ENCODE measurements at regions not wholly inside any gene's neighbourhood (a gene's known extent, or its start where the extent isn't known, plus 50 kb on each side); places are given as distances from the start of the nearest gene placed in this dataset.

DNA sequence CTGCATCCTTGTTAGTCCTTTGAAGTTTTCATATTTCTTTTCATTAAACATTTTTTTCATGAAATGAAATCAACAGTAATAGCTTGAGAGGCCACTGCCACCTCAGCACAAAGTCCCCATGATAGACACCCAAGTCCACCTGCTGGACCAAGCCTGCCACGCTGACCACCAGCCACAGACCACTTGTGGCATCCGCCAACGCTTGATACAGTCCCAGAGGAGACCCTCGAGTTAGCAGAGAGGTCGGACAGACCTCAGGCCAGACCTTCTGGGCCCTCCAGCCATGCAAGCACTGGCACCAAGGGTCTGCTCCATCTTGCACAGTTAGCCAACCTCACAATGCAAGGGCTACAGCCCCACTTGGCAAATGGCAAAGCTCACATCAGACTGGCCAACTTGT is 91.8 kb upstream of the RTL6 start:
- DNase-seq: no peak

DNA sequence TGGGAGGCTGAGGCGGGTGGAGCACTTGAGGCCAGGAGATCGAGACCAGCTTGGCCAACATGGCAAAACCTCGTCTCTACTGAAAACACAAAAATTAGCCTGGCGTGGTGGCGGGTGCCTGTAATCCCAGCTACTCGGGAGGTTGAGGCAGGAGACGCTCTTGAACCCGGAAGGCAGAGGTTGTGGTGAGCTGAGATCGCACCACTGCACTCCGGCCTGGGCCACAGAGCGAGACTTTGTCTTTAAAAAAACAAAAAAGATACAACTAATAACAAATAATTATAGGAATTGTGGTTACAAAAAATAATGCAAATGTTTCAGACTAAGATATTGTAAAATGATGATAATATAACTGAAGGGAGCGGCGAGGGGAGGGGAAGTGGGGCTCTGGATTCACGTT is 90.3 kb upstream of the RTL6 start:
- DNase-seq: no peak

DNA sequence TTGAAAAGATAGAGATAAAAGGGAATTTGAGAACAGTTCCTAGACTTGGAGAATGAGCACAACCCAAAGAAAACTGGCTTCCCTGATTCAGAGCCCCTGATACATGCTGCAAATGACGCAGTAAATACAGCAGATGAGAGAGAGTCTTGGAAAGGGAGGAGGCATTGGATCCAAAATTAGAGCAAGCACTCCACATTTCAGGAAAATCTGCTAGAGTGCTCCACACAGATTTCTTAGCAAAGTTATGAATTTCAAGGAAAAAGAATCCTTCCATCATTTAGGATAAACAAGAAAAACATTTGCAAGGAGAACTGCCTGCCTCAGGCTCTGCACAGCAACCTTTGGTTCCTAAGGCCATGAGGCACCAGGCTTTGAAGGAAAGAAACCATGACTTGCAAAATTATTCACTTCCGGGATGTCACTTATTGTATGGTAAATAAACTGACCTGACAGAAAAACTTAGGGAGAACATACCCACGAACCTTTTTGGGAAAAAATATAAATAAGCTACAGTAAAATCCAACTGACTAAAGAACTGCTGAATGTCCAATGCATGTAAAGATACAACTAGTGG is 89.8 kb upstream of the RTL6 start:
- DNase-seq: no peak

DNA sequence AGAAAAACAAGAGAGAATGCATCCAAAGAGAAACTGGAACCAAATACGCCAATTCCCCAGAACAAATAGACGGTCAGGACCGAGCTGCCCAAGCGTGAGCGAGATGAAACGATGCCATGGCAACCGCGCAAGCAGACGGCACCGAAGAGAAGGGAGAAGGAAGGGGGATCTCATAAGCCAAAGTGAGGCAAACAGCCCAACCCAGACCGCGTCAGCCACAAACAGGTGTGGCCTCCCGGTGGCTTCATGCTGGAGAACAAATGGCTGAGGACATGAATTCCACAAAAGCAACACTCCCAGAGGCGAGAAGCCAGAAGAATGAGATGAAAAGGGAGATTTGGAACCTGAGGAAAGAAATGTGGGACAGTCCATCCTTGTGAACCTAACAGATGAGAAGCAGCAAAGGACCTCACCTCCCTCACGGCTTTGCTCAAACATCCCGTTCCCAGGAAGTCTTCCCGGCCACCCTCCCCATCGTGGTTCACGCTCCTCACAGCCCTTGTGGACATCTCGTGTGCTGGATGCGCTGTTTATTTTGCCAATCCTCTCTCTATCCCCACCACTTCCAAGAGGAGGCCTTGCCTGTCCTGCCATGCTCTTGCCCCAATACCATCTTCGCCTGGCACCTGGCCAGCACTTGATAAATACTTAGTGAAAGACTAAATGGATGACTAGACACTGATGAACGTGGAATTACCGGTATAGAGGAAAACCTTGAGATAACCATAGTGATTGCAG is 89.1 kb upstream of the RTL6 start:
- no peak for DNase-seq

DNA sequence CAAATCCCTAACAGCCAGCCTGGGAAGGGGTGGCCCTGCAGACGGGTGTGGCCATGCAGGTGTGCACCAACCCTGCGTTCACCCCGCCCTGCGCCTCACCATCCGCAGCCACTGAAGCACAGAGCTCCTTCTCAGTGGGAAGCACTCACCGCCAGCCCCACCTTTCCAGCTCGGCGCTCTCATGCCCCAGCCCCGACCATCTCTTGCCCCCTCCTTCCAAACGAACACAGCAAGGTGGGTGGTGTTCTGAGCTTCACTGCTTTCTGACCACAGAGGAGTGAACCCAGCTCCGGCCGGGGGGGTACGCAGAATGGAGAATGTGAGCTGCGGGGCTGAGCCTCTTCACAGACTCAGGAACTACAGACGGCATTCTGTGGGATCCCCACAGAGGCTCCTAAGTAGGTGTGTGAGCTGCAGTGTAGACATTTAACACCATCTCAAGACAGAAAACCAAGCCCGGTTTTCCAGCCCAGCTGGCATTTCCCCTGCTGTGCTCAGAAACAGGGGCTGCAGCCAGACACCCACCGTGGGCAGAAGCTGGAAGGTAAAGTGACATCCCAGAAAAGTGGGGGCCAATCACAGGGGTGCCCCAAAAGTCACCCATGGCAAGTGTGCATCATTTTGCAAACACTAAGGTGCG is 88.4 kb upstream of the RTL6 start:
- no peak for DNase-seq

DNA sequence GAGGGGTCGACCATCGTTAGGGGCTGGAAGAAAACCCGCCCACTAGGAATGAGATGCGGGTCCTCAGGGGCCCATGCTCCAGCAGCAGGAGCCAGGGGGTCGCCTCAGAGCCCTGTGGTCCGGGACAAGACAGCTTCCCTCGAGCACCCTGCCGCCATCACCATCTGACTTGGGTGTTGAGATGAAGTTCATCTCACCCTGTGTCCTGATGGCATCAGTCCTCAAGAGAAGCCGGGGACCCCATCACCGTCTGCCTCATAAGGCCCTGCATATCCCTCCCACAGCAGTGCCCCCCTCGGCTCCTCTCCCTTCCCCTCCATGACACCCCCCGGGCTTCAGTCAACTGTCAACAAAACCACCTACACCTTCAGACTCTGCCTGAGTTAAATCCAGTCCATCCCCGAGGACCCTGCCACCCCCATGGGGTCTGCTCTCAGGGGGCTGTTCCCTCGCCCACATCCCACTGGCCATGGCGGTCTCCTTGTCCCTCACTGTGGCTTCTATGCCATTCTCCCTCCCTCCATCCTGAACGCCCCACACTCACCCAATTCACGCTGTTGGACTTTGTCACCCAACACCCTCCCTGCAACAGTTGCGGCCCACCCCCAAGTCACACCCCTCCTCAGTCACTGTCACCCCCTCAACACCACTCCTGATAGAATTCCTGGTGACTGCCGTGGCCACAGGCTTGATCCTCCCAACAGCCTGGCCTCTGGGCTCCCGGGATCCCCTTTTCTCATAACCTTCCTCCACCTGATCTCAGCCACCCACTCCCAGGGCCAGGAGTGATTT is 87.7 kb upstream of the RTL6 start:
- no peak for DNase-seq

DNA sequence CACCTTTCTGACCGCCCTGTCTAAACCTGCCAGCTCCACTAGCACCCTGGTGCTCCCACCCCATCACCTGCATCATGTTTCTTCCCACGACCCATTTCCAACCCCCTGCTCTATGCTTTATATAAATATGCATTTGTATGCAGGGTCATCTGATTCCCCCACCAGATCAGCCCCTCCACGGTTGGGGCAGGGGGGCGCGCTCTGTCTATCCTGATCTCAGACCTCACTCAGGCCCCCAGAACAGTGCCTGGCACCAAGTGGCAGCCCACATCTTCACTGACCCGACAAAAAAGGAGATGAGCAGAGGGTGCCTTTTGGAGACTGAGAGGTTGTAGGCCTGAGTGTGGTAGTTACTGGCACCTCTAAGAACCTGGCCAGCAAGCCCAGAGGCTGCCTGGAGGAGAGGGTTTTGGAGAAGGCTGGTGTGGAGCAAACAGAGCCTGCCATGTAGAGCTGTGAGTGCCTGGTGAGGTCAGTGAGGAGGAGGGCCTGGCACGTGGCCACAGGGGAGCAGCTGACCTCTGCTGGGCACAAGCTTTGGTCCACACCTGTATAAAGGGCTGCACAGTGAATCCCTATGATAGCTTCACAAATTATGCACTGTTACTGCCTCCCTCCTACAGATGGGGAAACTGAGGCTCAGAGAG is 86.3 kb upstream of the RTL6 start:
- DNase-seq: no peak

DNA sequence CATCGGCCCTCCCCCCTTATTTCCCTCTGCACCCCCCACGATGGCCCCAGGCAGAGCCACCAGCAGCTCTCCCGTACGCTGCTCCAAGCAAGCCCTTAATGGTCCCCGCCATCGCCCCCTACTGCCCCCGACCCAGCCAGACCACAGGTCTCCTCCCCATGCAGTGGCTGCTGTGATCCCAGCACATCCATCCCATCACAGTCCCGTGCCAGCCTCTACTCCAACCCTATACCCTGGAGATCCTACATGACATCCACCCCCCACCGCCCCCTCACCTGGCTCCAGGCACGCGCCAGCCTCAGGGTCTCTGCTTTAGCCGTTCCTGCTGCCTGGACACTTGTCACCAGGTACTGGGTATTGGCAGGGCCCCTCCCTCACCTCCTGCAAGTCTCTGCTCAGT is 85.8 kb upstream of the RTL6 start:
- DNase-seq: no peak

DNA sequence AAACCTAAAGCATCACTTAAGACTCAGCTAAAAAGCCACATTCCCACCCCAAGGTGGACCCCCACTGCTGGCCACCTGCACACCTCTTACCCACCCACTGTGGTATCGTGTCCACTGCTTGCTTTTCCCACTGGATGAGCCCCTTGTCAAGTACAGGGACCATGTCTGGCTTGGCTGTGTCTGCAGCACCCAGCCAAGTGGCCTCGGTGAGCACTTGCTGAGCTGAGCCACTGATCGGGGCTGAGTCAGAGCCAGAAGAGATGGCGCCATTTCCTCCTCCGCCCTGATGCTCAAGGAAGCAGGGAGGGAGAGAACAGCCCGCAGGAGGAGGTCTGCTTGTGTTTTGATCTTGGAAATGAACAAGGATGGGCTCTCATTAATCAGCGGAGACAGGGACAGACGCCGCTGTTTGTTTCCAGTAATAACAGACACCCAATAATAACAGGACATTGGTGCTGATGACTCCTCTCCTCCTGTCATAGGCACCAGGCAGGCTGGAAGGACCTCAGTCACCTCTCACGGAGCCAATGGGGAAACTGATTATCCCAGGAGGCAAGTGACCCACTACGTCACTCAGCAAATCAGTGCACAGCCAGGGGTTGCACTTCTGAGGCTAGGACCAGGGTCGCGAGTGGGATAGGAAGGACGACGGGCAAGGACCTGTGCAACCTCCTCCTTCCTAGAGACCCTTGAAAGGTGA is 85.2 kb upstream of the RTL6 start:
- no peak for DNase-seq

DNA sequence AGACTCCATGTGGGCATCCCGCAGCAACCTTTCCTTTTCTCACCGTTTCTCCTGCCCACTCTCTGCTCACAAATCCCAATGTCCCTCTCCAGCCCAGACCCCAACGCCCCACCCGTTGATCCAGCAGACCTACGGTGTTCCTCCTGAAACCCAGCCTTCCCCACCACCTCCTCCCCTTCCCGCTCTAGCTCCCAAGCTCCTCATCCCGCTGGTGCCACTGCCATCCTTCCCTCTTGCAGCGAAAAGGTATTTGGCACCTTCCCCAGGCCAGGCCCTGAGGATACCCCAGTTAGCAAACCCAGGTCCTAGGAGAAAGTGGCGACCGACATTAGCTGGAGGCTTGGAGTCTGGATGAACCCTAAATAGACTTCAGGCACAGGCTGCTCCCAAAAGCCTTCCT is 84.0 kb upstream of the RTL6 start:
- no peak for DNase-seq

DNA sequence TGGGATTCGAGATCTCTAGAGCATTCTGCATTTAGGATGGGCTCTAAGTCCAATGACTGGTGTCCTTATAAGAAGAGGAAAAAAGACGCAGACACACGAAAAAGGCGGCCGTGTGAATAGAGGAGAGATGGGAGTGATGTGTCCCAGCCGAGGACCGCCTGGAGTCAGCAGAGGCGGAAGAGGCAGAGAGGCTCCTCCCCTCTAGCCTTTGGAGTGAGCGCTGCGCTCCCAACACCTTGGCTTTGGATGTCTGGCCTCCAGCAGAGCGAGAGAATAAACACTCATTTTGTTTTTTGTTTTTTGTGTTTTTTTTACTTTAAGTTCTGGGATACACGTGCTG is 83.0 kb upstream of the RTL6 start:
- DNase-seq: no peak

DNA sequence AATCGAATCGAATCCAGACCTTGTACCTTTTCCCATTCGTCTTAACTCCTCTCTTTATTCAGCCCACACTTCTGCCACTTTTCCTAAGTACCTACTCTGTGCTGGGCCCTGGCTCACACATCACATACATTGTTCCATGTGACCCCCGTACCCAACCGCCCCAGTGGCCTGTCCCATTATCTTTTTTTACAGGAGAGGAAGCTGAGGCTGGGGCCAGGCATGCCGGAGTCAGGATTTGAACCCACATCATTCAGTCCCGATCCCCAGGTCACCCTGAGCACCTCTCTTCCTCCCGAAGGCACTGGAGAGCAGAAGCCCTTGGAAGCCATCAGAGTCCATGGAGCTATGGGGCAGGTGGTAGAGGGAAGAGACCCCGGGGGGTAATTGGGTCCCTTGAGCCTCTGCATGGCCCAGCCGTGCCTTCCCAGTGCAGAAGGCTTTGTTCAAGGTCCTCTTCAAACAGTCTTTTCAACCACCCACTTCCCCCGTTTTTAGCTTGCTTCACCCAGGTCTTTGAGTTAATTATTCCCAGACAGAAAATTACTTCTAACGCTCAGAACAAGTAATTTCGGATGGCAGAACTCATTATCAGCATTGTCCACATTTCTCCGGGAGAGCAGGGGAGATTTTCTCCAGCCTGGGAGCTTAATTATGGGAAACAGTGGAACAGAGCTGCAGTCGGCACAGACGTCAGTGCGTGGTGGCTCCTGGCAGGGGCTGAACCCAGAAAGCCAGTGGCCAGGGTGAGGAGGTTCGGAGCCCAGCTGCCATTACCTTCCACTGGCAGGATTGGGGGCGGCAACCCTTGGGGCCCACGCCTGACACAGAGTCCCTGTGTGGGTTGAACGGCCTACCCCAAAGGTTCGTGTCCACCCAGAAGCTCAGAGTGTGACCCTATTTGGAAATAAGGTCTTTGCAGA is 82.4 kb upstream of the RTL6 start:
- no peak for DNase-seq

DNA sequence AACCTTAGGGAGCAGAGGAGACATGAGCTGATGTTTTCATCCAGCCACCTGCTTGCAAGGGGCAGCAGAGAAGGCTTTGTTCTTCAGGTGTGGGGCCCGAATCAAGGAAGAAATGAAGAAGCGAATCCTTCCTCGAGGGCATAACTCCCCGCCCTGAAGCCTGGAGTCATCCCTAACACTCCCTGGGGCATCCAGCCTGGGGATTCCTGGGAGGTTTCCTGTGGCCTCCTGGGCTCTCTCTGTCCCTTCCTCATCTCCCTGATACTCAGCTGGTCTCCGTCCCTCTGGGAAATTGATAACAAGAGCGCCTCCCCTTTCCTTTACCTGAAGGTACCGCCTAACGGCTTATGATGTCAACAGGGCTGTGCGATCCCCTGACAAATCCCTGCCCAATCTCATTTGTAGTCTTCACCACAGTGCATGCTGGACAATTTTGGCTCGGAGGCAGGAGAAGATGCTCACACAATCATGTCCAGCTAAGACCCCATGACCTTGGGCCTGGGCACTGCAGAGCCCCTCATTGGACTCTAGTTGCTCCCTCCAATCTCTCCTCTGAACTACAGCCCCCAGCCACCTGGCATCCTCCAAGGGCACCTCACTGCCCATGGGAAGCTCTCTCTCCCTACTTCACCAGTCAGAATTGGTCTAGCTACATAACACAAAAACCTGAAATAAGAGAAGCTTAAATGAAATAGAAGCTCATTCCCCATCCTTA is 80.6 kb upstream of the RTL6 start:
- no peak for DNase-seq

DNA sequence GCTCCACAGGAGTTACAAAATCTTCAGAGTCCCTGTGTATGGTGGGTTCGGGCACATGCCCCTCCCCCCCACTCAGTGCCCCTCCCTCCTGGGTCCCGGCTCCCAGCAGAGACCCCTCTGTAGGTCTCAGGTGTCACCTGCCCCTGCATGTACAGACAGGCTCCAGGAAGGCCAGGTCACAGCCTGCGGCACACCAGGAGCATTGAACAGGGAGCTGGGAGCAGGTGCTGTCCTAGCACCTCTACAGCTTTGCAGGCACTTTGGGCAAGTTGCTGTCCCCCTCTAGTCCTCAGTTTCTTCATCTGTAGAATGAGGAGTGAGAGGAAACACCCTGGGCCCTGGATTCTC is 80.1 kb upstream of the RTL6 start:
- DNase-seq: no peak

DNA sequence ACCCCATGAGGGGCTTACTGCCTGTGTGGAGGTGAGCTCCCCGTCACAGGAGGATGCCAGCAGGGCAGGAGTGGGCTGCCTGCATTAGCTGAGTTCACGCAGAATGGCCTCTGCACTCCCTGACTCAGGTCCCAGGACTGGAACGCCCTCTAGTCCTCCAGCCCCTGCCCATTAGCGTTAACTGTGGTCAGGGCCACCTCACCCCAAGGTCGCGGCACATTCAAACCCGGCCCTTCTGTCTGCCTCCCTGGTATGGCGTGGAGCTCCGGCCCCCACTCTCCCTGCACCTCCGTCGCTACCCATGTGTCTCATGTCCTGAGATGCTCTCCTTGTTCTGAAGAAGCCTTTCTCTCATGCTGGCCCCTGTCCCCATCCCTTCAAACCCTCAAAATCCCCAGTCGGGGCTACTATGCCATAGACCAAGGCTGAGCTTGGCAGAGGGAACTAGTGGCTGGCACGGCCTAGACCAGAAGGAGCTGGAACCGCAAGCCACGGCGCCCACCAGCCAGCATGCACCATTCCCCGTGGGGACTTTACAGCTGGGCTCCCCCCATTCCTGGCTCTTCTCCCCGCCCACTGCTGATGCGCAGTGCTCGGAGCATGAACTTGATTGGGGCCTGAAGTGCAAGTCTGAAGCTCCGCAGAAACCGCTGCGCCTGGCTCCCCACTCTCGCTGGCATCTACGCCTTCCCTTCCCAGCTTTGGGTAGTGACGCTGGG is 79.5 kb upstream of the RTL6 start:
- no peak for DNase-seq

DNA sequence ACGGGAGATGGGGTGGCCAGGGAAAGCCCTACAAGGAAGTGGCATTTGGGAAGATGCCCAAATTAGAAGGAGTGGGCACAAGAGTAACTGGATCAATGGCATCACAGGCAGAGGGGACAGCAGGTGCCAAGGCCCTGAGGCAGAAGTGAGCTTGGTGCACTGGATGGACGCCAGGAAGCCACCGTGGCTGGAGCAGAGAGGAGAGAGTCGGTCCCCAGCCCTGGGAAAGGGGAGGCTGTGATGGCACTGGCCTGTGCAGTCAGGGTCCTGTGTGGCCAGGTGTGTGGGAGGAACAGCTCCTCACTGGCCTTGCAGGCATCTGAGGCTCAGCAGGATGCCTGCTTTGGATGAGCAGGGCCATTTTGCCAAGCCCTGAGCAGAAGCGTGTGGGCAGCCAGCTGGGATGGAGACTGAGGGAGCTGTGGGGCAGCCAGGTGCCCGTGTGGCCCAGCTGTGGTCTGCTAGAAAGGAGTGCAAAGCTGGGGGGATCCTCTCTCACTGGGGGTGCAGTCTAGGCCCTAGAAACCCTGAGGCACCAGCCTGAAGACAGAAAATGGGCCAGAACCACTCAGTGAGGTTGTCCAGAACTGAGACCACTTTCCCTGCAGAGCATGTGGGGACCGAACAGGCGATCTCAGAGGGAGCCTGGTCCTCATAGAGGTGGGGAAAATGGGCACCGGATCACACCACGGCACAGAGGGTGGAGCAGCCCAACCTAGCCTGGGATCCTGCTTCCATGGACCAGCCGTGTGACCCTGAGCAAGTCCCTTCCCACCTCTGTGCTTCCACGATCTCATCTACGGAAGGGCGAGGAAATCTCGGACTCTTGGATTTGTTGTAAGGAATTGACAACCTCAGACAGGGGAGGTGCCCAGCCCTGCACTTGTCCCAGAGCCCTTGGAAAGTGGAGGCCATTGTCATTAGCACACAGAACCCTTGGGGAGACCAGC is 78.6 kb upstream of the RTL6 start:
- no peak for DNase-seq

DNA sequence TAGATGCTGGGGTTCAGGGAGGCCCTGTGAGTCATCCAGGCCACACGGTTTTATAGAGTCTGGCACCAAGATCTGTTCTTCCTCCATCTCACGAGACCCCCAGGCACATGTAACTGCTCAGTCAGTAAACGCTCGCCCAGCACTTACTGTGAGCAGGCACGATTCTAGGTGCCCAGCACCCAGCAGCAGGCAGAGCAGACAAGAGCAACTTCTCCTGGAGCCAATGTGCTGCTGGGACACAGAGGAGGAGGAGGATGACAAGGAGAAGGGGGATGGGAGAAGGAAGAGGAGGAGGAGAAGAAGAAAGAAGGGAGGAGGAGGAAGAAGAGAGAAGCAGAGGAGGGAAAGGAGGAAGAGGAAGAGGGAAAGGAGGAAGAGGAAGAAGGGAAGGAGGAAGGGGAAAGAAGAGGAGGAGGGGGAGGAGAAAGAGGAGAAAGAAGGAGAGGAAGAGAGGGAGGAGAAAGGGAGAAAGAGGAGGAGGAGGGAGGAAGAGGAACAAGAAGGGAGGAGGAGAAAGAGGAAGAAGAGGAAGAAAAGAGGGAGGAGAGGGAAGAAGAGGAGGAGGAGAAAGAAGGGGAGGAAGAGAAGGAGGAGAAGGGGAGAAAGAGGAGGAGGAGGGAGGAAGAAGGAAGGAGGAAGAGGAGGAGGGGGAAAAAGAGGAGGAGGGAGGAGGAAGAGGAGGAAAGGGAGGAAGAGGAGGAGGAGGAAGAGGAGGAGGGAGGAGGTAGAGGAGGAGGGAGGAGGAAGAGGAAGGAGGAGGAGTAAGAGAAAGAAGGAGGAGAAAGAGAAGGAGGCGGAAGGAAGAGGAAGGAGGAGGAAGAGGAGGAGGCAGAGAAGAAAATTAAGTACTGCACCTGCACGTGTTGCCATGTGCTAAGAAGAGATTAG is 77.6 kb upstream of the RTL6 start:
- no peak for DNase-seq

Data from midbrain (tissue), 1 donor.